ENCODE measurements at regions not wholly inside any gene's neighbourhood (a gene's known extent, or its start where the extent isn't known, plus 50 kb on each side); places are given as distances from the start of the nearest gene placed in this dataset.
"Not testable (repeated sequence)": the region's sequence is repeated elsewhere in the genome, so short reads cannot be mapped to it uniquely, and the experiment has no call there.

GRCh38 chr20:30612344-30612743 lies 645.1 kb upstream of the DEFB115 start:
- POLR2A ChIA-PET = no interaction called here
- H3K9ac ChIP-seq (replicated peaks; ENCODE audit: extremely low read depth, insufficient read depth, low read length) = no peak overlapping the region
- intact Hi-C loops (cut with micrococcal nuclease) (no loop called here), dilution Hi-C loops (cut with MboI; ENCODE audit: extremely low pct_ligation_motif_present, low sequenced_read_pairs) (no loop called here)
- no peak overlapping the region for H3K27ac ChIP-seq (ENCODE audit: insufficient read depth, low read depth, low read length)
- H3K4me1 ChIP-seq (ENCODE audit: control insufficient read depth, extremely low read depth, insufficient read depth, low read length) = no peaks in the 10 kb centered on the region
- no peaks in the 10 kb centered on the region for H3K79me2 ChIP-seq (ENCODE audit: control insufficient read depth, insufficient read depth, low read length)
- no peaks in the 10 kb centered on the region for H3K27me3 ChIP-seq (ENCODE audit: control insufficient read depth in 2 of 2, insufficient read depth in 2 of 2, low read length in 2 of 2)
- no peaks in the 10 kb centered on the region for H3K36me3 ChIP-seq (ENCODE audit: control insufficient read depth in 2 of 2, extremely low read depth in 1 of 2, insufficient read depth in 2 of 2, low read length in 2 of 2)
- TF ChIP-seq MAX (IDR thresholded peaks at IDR 0.05; ENCODE audit: insufficient read depth, insufficient read length) (no peak), GATA2 (IDR thresholded peaks at IDR 0.05; ENCODE audit: insufficient read depth, insufficient read length, low read depth, low read length) (no peak), POLR2AphosphoS5 (IDR thresholded peaks at IDR 0.05; ENCODE audit: insufficient read depth, low read depth, low read length) (no peak), CTCF (IDR thresholded peaks at IDR 0.05; ENCODE audit: extremely low read depth in 1 of 2, insufficient read depth in 1 of 2, low read depth in 1 of 2, low read length in 2 of 2) (no peak), EZH2 (IDR thresholded peaks at IDR 0.05; ENCODE audit: borderline replicate concordance, low read depth, low read length, severe bottlenecking) (no peak), FOS (IDR thresholded peaks at IDR 0.05; ENCODE audit: borderline replicate concordance, insufficient read depth, low read length) (no peak), JUN (IDR thresholded peaks at IDR 0.05; ENCODE audit: borderline replicate concordance, insufficient read depth, insufficient read length, low read depth) (no peak), MYC (IDR thresholded peaks at IDR 0.05; ENCODE audit: low read depth, low read length) (no peak), POLR2A (IDR thresholded peaks at IDR 0.05; ENCODE audit: low read depth, low read length) (no peak)
- H3K4me3 ChIP-seq (replicated peaks in 1 of 3; ENCODE audit: insufficient read depth in 1 of 3, low read depth in 1 of 3, low read length in 3 of 3) = no peak overlapping the region
- H4K20me1 ChIP-seq (replicated peaks; ENCODE audit: control insufficient read depth, extremely low read depth, insufficient read depth, low read length) = no peaks in the 10 kb centered on the region
- FAIRE-seq (no peak), DNase-seq (ENCODE audit: low read depth, low spot score) (no peak)
- no TSS peak for BruUV-seq (replicated peaks)
- CTCF ChIA-PET = no interaction called here
- H3K9me1 ChIP-seq (replicated peaks; ENCODE audit: control insufficient read depth, extremely low read depth, insufficient read depth, low read length) = no peaks in the 10 kb centered on the region
- peaks cover 14% of the 10 kb centered on the region for H3K9me3 ChIP-seq (replicated peaks; ENCODE audit: control insufficient read depth, insufficient read depth, low read length)
- no peak overlapping the region for H2AFZ ChIP-seq (ENCODE audit: low read depth, low read length)
- H3K4me2 ChIP-seq (ENCODE audit: insufficient read depth, low read length) = no peak overlapping the region

GRCh38 chr20:30621346-30621745 lies 636.1 kb upstream of the DEFB115 start:
- intact Hi-C loops (cut with micrococcal nuclease); H3K27me3 ChIP-seq (ENCODE audit: control insufficient read depth in 2 of 2, insufficient read depth in 2 of 2, low read length in 2 of 2); H3K79me2 ChIP-seq (ENCODE audit: control insufficient read depth, insufficient read depth, low read length); H3K4me1 ChIP-seq (ENCODE audit: control insufficient read depth, extremely low read depth, insufficient read depth, low read length); H3K36me3 ChIP-seq (ENCODE audit: control insufficient read depth in 2 of 2, extremely low read depth in 1 of 2, insufficient read depth in 2 of 2, low read length in 2 of 2); dilution Hi-C loops (cut with MboI; ENCODE audit: extremely low pct_ligation_motif_present, low sequenced_read_pairs); DNase-seq (ENCODE audit: low read depth, low spot score); FAIRE-seq; BruUV-seq (replicated peaks); H3K27ac ChIP-seq (ENCODE audit: insufficient read depth, low read depth, low read length); H3K9ac ChIP-seq (replicated peaks; ENCODE audit: extremely low read depth, insufficient read depth, low read length); CTCF ChIA-PET; POLR2A ChIA-PET; H3K4me3 ChIP-seq (replicated peaks in 1 of 3; ENCODE audit: insufficient read depth in 1 of 3, low read depth in 1 of 3, low read length in 3 of 3); H3K9me1 ChIP-seq (replicated peaks; ENCODE audit: control insufficient read depth, extremely low read depth, insufficient read depth, low read length); H3K4me2 ChIP-seq (ENCODE audit: insufficient read depth, low read length); H3K9me3 ChIP-seq (replicated peaks; ENCODE audit: control insufficient read depth, insufficient read depth, low read length); H2AFZ ChIP-seq (ENCODE audit: low read depth, low read length); H4K20me1 ChIP-seq (replicated peaks; ENCODE audit: control insufficient read depth, extremely low read depth, insufficient read depth, low read length): not testable (repeated sequence)

GRCh38 chr20:30624310-30624709 lies 633.2 kb upstream of the DEFB115 start:
- H3K4me3 ChIP-seq (replicated peaks in 1 of 3; ENCODE audit: insufficient read depth in 1 of 3, low read depth in 1 of 3, low read length in 3 of 3); H3K27me3 ChIP-seq (ENCODE audit: control insufficient read depth in 2 of 2, insufficient read depth in 2 of 2, low read length in 2 of 2); H3K9me3 ChIP-seq (replicated peaks; ENCODE audit: control insufficient read depth, insufficient read depth, low read length); POLR2A ChIA-PET; H3K4me1 ChIP-seq (ENCODE audit: control insufficient read depth, extremely low read depth, insufficient read depth, low read length); BruUV-seq (replicated peaks); H3K27ac ChIP-seq (ENCODE audit: insufficient read depth, low read depth, low read length); H3K9ac ChIP-seq (replicated peaks; ENCODE audit: extremely low read depth, insufficient read depth, low read length); CTCF ChIA-PET; FAIRE-seq; H2AFZ ChIP-seq (ENCODE audit: low read depth, low read length); H3K4me2 ChIP-seq (ENCODE audit: insufficient read depth, low read length); intact Hi-C loops (cut with micrococcal nuclease); H3K36me3 ChIP-seq (ENCODE audit: control insufficient read depth in 2 of 2, extremely low read depth in 1 of 2, insufficient read depth in 2 of 2, low read length in 2 of 2); dilution Hi-C loops (cut with MboI; ENCODE audit: extremely low pct_ligation_motif_present, low sequenced_read_pairs); H3K79me2 ChIP-seq (ENCODE audit: control insufficient read depth, insufficient read depth, low read length); DNase-seq (ENCODE audit: low read depth, low spot score); H4K20me1 ChIP-seq (replicated peaks; ENCODE audit: control insufficient read depth, extremely low read depth, insufficient read depth, low read length); H3K9me1 ChIP-seq (replicated peaks; ENCODE audit: control insufficient read depth, extremely low read depth, insufficient read depth, low read length): not testable (repeated sequence)

Data from endothelial cell of umbilical vein (primary cell).